HG03196 (cell line): ENCODE measurements at regions not wholly inside any gene's neighbourhood (a gene's known extent, or its start where the extent isn't known, plus 50 kb on each side); places are given as distances from the start of the nearest gene placed in this dataset.
"Not testable (repeated sequence)": the region's sequence is repeated elsewhere in the genome, so short reads cannot be mapped to it uniquely, and the experiment has no call there.

Source experiments
- ATAC-seq: cut with Tn5 transposase; IDR thresholded peaks from one replicate; pipeline ENCODE4 v1.9.1; 2021; ENCODE audit not compliant: unreplicated experiment

DNA sequence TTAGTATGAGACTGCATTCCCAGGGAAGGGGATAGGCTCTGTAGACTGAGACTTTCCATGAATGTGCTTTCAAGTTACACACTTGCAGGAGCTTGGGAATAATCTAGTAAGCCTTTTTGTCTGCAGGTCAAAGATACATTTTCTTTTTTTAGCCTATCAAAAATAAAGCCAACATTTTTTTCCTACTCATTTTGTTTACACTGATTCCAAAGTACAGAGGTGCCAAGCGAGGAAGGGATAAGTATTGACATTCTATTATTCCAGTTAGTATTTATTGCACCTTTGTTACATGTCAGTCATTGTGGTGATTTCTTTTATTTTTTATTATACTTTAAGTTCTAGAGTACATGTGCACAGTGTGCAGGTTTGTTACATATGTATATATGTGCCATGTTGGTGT, 413.0 kb upstream of the CHORDC1 start:
- no peak for ATAC-seq

DNA sequence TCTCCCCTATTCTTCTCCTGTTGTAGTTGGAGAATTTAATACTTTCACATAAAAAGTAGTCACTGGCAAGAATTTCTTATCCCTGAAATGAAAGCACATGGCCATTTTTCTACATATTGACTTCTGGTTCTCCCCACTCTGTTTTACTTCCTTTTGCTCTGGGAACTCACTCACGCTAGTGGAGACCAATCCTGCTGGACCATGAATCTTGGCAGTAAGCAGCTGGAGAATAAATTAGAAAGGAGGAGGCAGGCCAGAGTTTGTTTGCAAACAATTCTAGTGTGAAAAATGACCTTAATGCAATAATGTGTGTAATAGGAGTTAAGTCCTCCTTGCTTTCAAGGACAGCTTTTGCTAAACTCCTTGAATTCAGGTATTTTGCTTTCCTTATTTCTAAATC, 412.3 kb upstream of the CHORDC1 start:
- no peak for ATAC-seq

GRCh38 chr11:90630176-90630575, 407.3 kb upstream of the CHORDC1 start:
- no peak for ATAC-seq

GRCh38 chr11:90629229-90629806, 406.5 kb upstream of the CHORDC1 start:
- no peak for ATAC-seq

DNA sequence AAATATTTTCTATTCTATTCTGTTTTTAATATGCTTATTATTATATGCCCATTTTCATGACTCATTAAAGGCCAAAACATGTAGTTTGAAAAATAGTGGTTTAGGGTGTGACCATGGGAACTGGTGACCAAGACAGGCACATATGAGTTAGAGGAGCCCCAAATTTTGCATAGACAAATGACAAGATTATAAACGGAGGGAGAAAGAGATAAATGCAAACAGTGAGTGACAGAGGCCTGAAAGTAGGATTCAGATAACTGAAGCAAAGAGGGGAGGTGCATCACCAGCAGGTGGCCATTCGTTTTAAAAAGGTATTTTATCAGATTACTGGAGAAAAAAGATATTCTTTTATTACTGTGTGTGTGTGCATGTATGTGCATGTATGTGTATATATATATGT, 391.5 kb upstream of the CHORDC1 start:
- no peak for ATAC-seq

DNA sequence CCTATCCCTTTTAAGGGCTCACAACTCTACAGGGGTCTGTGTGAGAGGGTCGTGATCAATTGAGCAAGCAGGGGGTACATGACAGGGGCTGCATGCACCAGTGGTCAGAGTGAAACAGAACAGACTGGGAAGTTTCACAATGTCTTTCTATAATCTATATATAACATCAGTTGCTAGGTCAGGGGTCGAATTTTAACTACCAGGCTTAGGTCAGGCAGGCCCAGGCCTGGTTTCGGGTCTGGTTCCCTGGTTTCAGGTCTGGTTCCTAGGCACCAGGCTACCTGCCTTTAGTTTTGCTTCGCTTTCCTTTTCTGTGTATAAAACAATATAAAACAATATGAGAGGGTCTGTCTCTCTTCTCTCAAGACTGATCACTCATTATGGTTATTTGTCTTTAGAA, 390.2 kb upstream of the CHORDC1 start:
- ATAC-seq: not testable (repeated sequence)

GRCh38 chr11:90606721-90607120, 383.9 kb upstream of the CHORDC1 start:
- no peak for ATAC-seq

DNA sequence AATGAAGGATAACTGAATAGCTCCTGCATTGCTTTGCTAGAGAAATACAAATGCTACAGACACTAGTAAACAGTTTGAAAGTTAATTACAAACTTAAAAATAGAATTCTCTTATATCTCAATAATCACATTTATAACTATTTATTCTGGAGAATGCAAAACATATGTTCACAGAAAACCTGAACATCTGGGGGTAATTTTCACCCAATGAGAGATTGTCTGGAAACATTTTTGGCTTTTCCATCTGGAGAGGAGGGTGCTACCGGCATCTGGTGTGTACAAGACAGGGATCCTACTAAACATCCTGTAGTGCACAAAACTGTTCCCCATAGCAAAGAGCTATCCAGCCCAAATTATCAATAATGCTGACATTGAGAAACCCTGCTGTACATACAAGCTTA, 378.4 kb upstream of the CHORDC1 start:
- no peak for ATAC-seq

GRCh38 chr11:90594658-90595057, 371.8 kb upstream of the CHORDC1 start:
- ATAC-seq: no peak

- no peak for ATAC-seq
These were observed 370.2 kb upstream of the CHORDC1 start for GRCh38 chr11:90593099-90593498.

DNA sequence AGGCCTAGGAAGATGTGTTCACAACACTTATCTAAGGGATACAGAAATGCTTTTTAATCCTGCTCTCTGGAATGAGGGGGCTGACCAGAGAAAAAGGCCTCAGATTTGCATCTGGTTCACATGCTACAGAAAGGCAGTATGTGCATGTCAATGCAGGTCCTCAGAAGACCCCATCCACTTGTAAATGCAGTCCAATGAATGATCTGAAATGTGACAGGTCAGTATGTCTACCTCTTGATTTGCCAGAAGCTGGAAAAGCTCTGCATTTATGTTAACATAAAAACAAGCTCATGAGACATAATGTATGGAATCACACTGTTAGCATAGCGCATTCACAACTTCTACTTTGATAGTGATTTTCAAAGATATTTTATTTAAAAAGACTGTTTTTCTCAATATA, 367.4 kb upstream of the CHORDC1 start:
- ATAC-seq: no peak

DNA sequence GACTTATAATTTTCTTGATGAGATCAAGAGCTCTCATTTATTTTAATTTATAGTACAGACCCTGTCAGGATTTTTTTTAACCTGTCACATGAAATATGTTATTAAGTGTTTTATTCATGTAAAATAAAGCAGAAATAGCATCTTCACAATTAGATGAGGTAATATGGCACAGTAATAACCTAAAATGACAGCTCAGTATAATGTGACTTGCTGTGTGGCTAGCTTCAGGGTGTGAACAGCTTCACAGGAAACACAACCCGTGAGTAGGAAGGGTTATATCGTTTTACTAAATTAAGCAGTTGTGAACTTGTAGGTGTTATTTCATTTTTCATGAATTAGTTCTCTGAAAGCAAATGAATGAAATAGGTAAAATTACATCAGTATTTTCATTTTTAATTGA, 366.9 kb upstream of the CHORDC1 start:
- ATAC-seq: no peak

- ATAC-seq: no peak
These were observed 365.0 kb upstream of the CHORDC1 start for GRCh38 chr11:90587896-90588295.

DNA sequence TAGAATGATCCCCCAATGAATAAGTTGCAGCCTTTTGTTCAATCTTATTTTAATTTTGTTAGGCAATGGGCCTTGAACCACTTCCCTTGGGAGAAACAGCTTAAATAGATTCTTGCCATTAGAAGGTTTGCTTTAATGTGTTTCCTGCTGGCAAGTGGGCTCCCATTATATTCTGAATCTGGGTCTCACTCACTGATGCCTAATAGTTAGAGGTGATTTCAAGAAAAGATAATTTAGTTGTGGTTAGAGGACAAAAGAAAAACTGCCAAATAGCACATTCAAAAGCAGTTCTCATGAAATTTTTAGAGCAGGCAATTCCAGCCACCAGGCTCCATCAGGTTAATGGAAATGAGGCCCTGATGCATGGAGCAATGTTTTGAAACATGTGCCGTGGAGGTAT, 362.6 kb upstream of the CHORDC1 start:
- no peak for ATAC-seq

GRCh38 chr11:90582999-90583398, 360.1 kb upstream of the CHORDC1 start:
- not testable (repeated sequence) for ATAC-seq

DNA sequence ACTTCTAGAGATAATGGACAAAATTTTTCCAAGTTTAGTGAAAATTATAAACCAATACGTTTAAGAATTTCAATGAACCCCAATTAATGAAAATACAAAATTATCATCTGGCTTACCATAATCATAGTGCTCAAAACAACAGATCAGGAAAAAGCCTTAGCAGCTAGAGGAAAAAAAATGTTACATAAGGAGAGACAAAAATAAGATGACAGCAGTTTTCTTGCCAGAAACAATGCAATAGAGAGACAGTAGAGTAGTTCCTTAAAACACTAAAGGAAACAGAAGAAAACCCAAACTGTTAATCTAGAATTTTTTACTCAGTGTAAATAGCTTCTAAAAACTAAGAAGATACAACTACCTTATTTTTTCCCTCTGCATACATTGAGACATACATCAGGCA, 341.7 kb upstream of the CHORDC1 start:
- ATAC-seq: no peak

- no peak for ATAC-seq
These were observed 335.5 kb upstream of the CHORDC1 start for GRCh38 chr11:90558328-90558865.

DNA sequence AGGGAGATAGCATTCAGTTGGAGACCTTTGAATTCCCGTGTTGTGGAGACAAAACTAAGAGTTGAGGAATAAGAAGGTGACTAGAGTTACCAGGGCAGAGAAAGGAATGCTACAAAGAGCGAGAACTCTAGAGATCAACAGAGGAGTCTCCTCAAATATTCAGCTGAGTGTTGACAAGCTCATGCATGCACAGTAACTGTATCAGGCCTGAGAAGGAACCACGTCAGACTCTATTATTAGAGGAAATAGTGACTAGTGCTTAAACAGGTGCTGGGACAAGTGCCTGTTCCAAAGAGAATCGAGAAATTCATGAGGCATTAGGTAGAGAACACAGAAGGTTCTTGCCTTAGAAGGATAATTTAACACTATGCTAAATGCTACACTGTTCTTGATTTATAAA, 333.8 kb upstream of the CHORDC1 start:
- no peak for ATAC-seq

GRCh38 chr11:90556026-90556425, 333.2 kb upstream of the CHORDC1 start:
- ATAC-seq: no peak

GRCh38 chr11:90555477-90555876, 332.6 kb upstream of the CHORDC1 start:
- no peak for ATAC-seq

GRCh38 chr11:90542092-90542491, 319.2 kb upstream of the CHORDC1 start:
- no peak for ATAC-seq

GRCh38 chr11:90536301-90536700, 313.5 kb upstream of the CHORDC1 start:
- no peak for ATAC-seq

- ATAC-seq: no peak
These were observed 309.3 kb upstream of the CHORDC1 start for GRCh38 chr11:90532125-90532524.
